ENCODE measurements at regions not wholly inside any gene's neighbourhood (a gene's known extent, or its start where the extent isn't known, plus 50 kb on each side); places are given as distances from the start of the nearest gene placed in this dataset.

DNA sequence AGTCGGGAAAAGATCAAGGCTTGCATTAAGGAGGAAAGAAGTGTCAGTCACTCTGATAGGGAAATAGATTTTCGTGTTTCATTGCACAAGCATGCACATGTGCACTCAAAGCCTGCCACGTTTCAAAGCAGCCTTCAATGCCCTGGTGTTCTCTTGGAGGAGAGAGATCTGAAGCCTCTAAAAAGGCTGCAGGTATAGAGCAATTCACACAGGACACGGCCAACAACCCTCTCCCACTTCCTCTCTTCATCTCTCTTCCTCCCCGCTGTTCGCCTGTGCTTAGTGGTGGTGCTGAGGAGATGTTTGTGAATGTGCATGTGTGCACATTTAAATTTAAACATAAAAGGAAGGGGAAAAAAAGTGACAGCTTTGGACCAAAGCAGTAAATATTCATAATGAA, 117.7 kb downstream of the NUF2 start:
- H3K4me1 ChIP-seq (ENCODE audit: control insufficient read depth in 2 of 3, insufficient read depth in 2 of 3, low read depth in 1 of 3, low read length in 3 of 3), result no peaks in the 10 kb centered on the region
- no peak overlapping the region for H3K9ac ChIP-seq (ENCODE audit: low read length in 3 of 3)
- intact Hi-C loops (cut with DNase I), result no loop called here
- no peaks in the 10 kb centered on the region for H3K9me3 ChIP-seq (ENCODE audit: control insufficient read depth in 2 of 3, insufficient read depth in 1 of 3, low read length in 3 of 3)
- H3K27ac ChIP-seq (ENCODE audit: low read depth in 2 of 2, low read length in 2 of 2), result no peak overlapping the region
- DNase-seq, result no peak
- no peaks in the 10 kb centered on the region for H3K36me3 ChIP-seq (ENCODE audit: control insufficient read depth in 2 of 3, insufficient read depth in 3 of 3, low read length in 3 of 3)
- no peak overlapping the region for H3K4me3 ChIP-seq (ENCODE audit: low read length in 3 of 3)
- no peak for TF ChIP-seq CTCF (IDR thresholded peaks at IDR 0.05; ENCODE audit: borderline replicate concordance, extremely low read depth, insufficient read depth)
- H3K27me3 ChIP-seq (ENCODE audit: control insufficient read depth, insufficient read depth, low read length), result no peaks in the 10 kb centered on the region
- no peak for FAIRE-seq

DNA sequence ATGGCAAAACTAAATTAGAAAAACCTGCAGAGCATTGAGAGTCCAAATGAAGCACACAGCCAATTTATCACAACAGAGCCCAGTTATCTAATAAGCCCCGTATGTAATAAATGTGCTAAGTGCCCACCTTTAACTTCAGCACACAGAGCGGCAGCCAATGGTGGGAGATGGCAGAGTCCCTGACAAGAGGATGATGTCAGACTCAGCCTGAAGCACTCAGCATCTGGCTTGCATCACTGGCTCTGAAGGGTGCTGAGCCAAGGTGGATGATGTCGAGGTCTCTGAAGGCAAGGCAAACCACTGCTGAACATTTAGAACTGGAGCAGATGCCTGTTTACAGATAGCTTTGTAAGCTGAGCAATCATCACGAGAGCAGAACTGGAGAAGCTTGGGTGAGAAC, 118.3 kb downstream of the NUF2 start:
- Histone ChIP-seq H3K4me1 (ENCODE audit: control insufficient read depth in 2 of 3, insufficient read depth in 2 of 3, low read depth in 1 of 3, low read length in 3 of 3) (no peaks in the 10 kb centered on the region), H3K36me3 (ENCODE audit: control insufficient read depth in 2 of 3, insufficient read depth in 3 of 3, low read length in 3 of 3) (no peaks in the 10 kb centered on the region), H3K27ac (ENCODE audit: low read depth in 2 of 2, low read length in 2 of 2) (no peak overlapping the region), H3K9me3 (ENCODE audit: control insufficient read depth in 2 of 3, insufficient read depth in 1 of 3, low read length in 3 of 3) (no peaks in the 10 kb centered on the region), H3K4me3 (ENCODE audit: low read length in 3 of 3) (no peak overlapping the region), H3K9ac (ENCODE audit: low read length in 3 of 3) (no peak overlapping the region), H3K27me3 (ENCODE audit: control insufficient read depth, insufficient read depth, low read length) (no peaks in the 10 kb centered on the region)
- no peak for FAIRE-seq
- no peak for TF ChIP-seq CTCF (IDR thresholded peaks at IDR 0.05; ENCODE audit: borderline replicate concordance, extremely low read depth, insufficient read depth)
- DNase-seq, result peak in 2 of 5 donors; percentile 18 to 69
- intact Hi-C loops (cut with DNase I), result no loop called here

- DNase-seq, result no peak
- no peak overlapping the region for H3K9ac ChIP-seq (ENCODE audit: low read length in 3 of 3)
- no peak for FAIRE-seq
- no peak overlapping the region for H3K4me3 ChIP-seq (ENCODE audit: low read length in 3 of 3)
- no peak for TF ChIP-seq CTCF (IDR thresholded peaks at IDR 0.05; ENCODE audit: borderline replicate concordance, extremely low read depth, insufficient read depth)
- no peaks in the 10 kb centered on the region for H3K9me3 ChIP-seq (ENCODE audit: control insufficient read depth in 2 of 3, insufficient read depth in 1 of 3, low read length in 3 of 3)
- no peaks in the 10 kb centered on the region for H3K36me3 ChIP-seq (ENCODE audit: control insufficient read depth in 2 of 3, insufficient read depth in 3 of 3, low read length in 3 of 3)
- H3K27me3 ChIP-seq (ENCODE audit: control insufficient read depth, insufficient read depth, low read length), result no peaks in the 10 kb centered on the region
- intact Hi-C loops (cut with DNase I), result no loop called here
- H3K27ac ChIP-seq (ENCODE audit: low read depth in 2 of 2, low read length in 2 of 2), result no peak overlapping the region
- H3K4me1 ChIP-seq (ENCODE audit: control insufficient read depth in 2 of 3, insufficient read depth in 2 of 3, low read depth in 1 of 3, low read length in 3 of 3), result no peaks in the 10 kb centered on the region
Observed at GRCh38 chr1:163442231-163442879, 120.6 kb downstream of the NUF2 start.

GRCh38 chr1:163442895-163443294, 121.1 kb downstream of the NUF2 start:
- Histone ChIP-seq H3K4me1 (ENCODE audit: control insufficient read depth in 2 of 3, insufficient read depth in 2 of 3, low read depth in 1 of 3, low read length in 3 of 3) (no peaks in the 10 kb centered on the region), H3K9me3 (ENCODE audit: control insufficient read depth in 2 of 3, insufficient read depth in 1 of 3, low read length in 3 of 3) (no peaks in the 10 kb centered on the region), H3K27ac (ENCODE audit: low read depth in 2 of 2, low read length in 2 of 2) (no peak overlapping the region), H3K9ac (ENCODE audit: low read length in 3 of 3) (no peak overlapping the region), H3K27me3 (ENCODE audit: control insufficient read depth, insufficient read depth, low read length) (no peaks in the 10 kb centered on the region), H3K4me3 (ENCODE audit: low read length in 3 of 3) (no peak overlapping the region), H3K36me3 (ENCODE audit: control insufficient read depth in 2 of 3, insufficient read depth in 3 of 3, low read length in 3 of 3) (no peaks in the 10 kb centered on the region)
- DNase-seq (no peak), FAIRE-seq (no peak)
- TF ChIP-seq CTCF (IDR thresholded peaks at IDR 0.05; ENCODE audit: borderline replicate concordance, extremely low read depth, insufficient read depth), result no peak
- intact Hi-C loops (cut with DNase I), result no loop called here

Data from kidney (tissue), 13 donors.